ENCODE measurements at regions not wholly inside any gene's neighbourhood (a gene's known extent, or its start where the extent isn't known, plus 50 kb on each side); places are given as distances from the start of the nearest gene placed in this dataset.

DNA sequence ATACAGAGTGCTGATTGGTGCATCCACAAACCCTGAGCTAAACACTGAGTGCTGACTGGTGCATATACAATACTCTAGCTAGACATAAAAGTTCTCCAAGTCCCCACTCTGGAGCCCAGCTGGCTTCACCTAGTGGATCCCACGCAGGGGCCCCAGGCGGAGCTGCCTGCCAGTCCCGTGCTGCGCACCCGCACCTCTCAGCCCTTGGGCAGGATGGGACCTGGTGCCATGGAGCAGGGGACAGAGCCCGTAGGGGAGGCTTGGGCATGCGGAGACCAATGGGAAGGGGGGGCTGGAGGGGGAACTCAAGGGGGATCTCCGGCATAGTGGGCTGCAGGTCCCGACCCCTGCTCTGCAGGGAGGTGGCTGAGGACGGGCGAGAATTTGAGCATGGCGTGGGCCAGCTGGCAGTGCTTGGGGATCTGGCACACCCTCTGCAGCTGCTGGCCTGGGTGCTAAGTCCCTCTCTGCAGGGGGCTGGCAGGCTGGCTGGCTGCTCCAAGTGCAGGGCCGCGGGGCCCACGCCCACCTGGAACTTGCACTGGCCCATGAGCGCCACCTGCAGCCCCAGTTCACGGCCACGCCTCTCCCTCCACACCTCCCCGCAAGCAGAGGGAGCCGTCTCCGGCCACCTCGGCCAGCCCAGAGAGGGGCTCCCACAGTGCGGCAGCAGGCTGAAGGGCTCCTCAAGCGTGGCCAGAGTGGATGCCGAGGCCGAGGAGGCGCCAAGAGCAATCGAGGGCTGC is 104.9 kb downstream of the NTMT2 start:
- TF ChIP-seq CTCF (IDR thresholded peaks at IDR 0.05), result no peak
- TF ChIP-seq POLR2A (IDR thresholded peaks at IDR 0.05), result no peak
- no peak for TF ChIP-seq POLR2AphosphoS5 (IDR thresholded peaks at IDR 0.05)
- TF ChIP-seq EP300 (IDR thresholded peaks at IDR 0.05), result no peak
